Lower leg skin (tissue), 4 donors: ENCODE measurements at regions not wholly inside any gene's neighbourhood (a gene's known extent, or its start where the extent isn't known, plus 50 kb on each side); places are given as distances from the start of the nearest gene placed in this dataset.

ENCODE experiments used
- DNase-seq, 2 donors: peaks; one replicate each; pipeline ENCODE4 v3.0.0-alpha.2; 2019; ENCODE audit warnings: low spot score in 2 of 2
- H3K4me3 ChIP-seq: fragments of 200-600 bp; sonication (generic); 2 replicates; pipeline ENCODE4 v1.5.1; 2017; ENCODE audit warnings: mild to moderate bottlenecking, low read depth; ENCODE audit not compliant: poor library complexity, severe bottlenecking
- CTCF ChIP-seq, 3 donors: fragments of 450-650 bp; IDR thresholded peaks; one replicate each; pipeline ENCODE4 v1.5.1; 2016; ENCODE audit warnings: antibody characterized with exemption in 3 of 3, mild to moderate bottlenecking in 3 of 3, moderate library complexity in 2 of 3
- POLR2A ChIP-seq, 2 donors: fragments of 450-650 bp; IDR thresholded peaks; one replicate each; pipeline ENCODE4 v1.6.1; 2016 to 2017; ENCODE audit warnings: antibody characterized with exemption in 2 of 2, mild to moderate bottlenecking in 1 of 2, moderate library complexity in 1 of 2
- WGBS, 2 donors: methylation state at CpG; one replicate each; pipeline ENCODE4 v1.1.5; 2018; 5-methylcytosine and 5-hydroxymethylcytosine counted together
- intact Hi-C: fragments of 100-400 bp; cut with DNase I; formaldehyde crosslinking; loops from one replicate; pipeline ENCODE4 v1.15.0; 2023; ENCODE audit warnings: low total_unique reads

GRCh38 chr10:93181271-93182048 is 107.8 kb downstream of the CYP26A1 start:
- no peak for DNase-seq
- TF ChIP-seq POLR2A (IDR thresholded peaks at IDR 0.05): no peak
- TF ChIP-seq CTCF (IDR thresholded peaks at IDR 0.05): no peak
- 72 to 80% methylated on average over 8 of the region's 8 CpGs for WGBS, 2 donors
- no peak overlapping the region for H3K4me3 ChIP-seq
- intact Hi-C loops: no loop called here

- WGBS, 2 donors: 74 to 80% methylated on average over 4 of the region's 4 CpGs
- no peak overlapping the region for H3K4me3 ChIP-seq
- TF ChIP-seq POLR2A (IDR thresholded peaks at IDR 0.05): no peak
- TF ChIP-seq CTCF (IDR thresholded peaks at IDR 0.05): no peak
- intact Hi-C loops: no loop called here
- no peak for DNase-seq
Observed at GRCh38 chr10:93182049-93182327, 108.3 kb downstream of the CYP26A1 start.

- no peak overlapping the region for H3K4me3 ChIP-seq
- no peak for DNase-seq
- intact Hi-C loops: no loop called here
- TF ChIP-seq CTCF (IDR thresholded peaks at IDR 0.05) (no peak), POLR2A (IDR thresholded peaks at IDR 0.05) (no peak)
Observed at GRCh38 chr10:93182790-93183189, 109.1 kb downstream of the CYP26A1 start.

- intact Hi-C loops: no loop called here
- H3K4me3 ChIP-seq: no peak overlapping the region
- TF ChIP-seq CTCF (IDR thresholded peaks at IDR 0.05): no peak
- WGBS, 2 donors: 30 to 47% methylated on average over 2 of the region's 2 CpGs
- no peak for DNase-seq
Observed at GRCh38 chr10:93186653-93187052, 113.0 kb downstream of the CYP26A1 start.

GRCh38 chr10:93189944-93190343 is 116.3 kb downstream of the CYP26A1 start:
- WGBS, 2 donors: 60 to 69% methylated on average over 3 of the region's 3 CpGs
- TF ChIP-seq CTCF (IDR thresholded peaks at IDR 0.05) (no peak), POLR2A (IDR thresholded peaks at IDR 0.05) (no peak)
- H3K4me3 ChIP-seq: no peak overlapping the region
- intact Hi-C loops: no loop called here
- no peak for DNase-seq

GRCh38 chr10:93190372-93190771 is 116.7 kb downstream of the CYP26A1 start:
- 36 to 43% methylated on average over 3 of the region's 3 CpGs for WGBS, 2 donors
- TF ChIP-seq CTCF (IDR thresholded peaks at IDR 0.05): no peak
- no peak for TF ChIP-seq POLR2A (IDR thresholded peaks at IDR 0.05)
- no peak overlapping the region for H3K4me3 ChIP-seq
- DNase-seq: no peak
- intact Hi-C loops: no loop called here
